ENCODE measurements at regions not wholly inside any gene's neighbourhood (a gene's known extent, or its start where the extent isn't known, plus 50 kb on each side); places are given as distances from the start of the nearest gene placed in this dataset.

DNA sequence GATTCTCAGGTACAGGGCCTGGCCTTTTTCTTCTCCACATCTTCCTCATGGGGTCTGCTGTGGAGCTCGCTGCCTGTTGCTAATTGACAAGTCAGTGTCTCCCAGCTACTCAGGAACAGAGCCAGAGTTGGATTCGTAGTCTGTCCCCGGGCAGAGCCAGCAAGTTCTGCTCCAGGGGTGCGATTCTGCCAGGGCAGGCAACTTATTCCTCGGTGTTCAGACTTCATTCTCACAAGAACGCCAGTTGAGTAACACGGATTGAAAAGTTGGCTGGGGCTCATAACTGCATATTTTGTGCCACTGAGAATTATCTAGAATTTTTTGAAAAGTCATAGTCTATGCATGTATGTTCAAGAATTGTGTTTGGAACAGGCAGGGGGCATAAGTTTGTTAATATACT, 336.7 kb upstream of the NPVF start:
- Histone ChIP-seq H4K20me1 (ENCODE audit: insufficient read depth, low read length) (no peaks in the 10 kb centered on the region), H3K4me2 (ENCODE audit: low read length) (no peak overlapping the region), H2AFZ (ENCODE audit: low read length) (no peak overlapping the region; the same call in 1 of the 2 replicates), H3K79me2 (ENCODE audit: insufficient read depth, low read depth, low read length) (no peaks in the 10 kb centered on the region), H3K27ac (ENCODE audit: low read depth, low read length, poor library complexity, severe bottlenecking) (no peak overlapping the region), H3K9me2 (ENCODE audit: insufficient read depth, low read length) (no peaks in the 10 kb centered on the region), H3K4me1 (ENCODE audit: insufficient read depth, low read length, poor library complexity, severe bottlenecking) (peaks cover 7% of the 10 kb centered on the region), H3K36me3 (ENCODE audit: insufficient read depth, low read length) (peaks cover 2% of the 10 kb centered on the region; the same call in 1 of the 2 replicates), H3K4me3 (ENCODE audit: low read depth, low read length, poor library complexity, severe bottlenecking) (no peak overlapping the region), H3K9me3 (ENCODE audit: low read length) (no peaks in the 10 kb centered on the region)
- intact Hi-C loops (cut with micrococcal nuclease; ENCODE audit: unreplicated experiment), result no loop called here
- ChIA-PET CTCF (ENCODE audit: unreplicated experiment) (no interaction called here), POLR2A (interaction anchor here (0.6 to 0.7 kb wide), 2 partner anchors 29 to 121 kb away, joined by 3 read pairs; no protein-coding TSS in a partner anchor)
- no peak for DNase-seq (ENCODE audit: low spot score)
- TF ChIP-seq, protein P1, sequence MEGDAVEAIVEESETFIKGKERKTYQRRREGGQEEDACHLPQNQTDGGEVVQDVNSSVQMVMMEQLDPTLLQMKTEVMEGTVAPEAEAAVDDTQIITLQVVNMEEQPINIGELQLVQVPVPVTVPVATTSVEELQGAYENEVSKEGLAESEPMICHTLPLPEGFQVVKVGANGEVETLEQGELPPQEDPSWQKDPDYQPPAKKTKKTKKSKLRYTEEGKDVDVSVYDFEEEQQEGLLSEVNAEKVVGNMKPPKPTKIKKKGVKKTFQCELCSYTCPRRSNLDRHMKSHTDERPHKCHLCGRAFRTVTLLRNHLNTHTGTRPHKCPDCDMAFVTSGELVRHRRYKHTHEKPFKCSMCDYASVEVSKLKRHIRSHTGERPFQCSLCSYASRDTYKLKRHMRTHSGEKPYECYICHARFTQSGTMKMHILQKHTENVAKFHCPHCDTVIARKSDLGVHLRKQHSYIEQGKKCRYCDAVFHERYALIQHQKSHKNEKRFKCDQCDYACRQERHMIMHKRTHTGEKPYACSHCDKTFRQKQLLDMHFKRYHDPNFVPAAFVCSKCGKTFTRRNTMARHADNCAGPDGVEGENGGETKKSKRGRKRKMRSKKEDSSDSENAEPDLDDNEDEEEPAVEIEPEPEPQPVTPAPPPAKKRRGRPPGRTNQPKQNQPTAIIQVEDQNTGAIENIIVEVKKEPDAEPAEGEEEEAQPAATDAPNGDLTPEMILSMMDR (conservative IDR thresholded peaks at IDR 0.05; ENCODE audit: low read length), result no peak
- no peak for TF ChIP-seq EZH2phosphoT487 (IDR thresholded peaks at IDR 0.05; ENCODE audit: borderline replicate concordance, low read depth, low read length)
- BruUV-seq (replicated peaks), result no TSS peak

DNA sequence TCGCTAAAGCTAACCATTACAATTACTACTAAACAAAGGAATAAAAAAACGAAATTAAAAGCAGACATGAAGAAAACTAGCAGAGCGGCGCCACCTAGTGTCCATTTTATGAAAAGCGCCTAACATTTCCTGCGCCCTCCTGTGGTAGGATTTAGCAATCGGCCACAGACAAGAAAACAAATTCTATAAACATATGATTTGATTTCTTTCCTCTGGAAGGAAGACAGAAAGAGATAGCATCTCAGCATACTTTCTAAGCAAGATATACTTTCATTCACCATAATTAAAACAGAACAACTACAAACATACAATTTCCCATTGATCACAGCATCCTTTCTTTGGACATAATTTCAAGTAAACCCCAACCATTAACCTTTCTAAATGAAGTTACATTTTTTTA, 337.7 kb upstream of the NPVF start:
- Histone ChIP-seq H3K9me2 (ENCODE audit: insufficient read depth, low read length) (no peaks in the 10 kb centered on the region), H3K4me1 (ENCODE audit: insufficient read depth, low read length, poor library complexity, severe bottlenecking) (peaks cover 7% of the 10 kb centered on the region), H3K27ac (ENCODE audit: low read depth, low read length, poor library complexity, severe bottlenecking) (no peak overlapping the region), H3K4me2 (ENCODE audit: low read length) (0 out of 2 replicates have a peak overlapping the region, but pooled peaks have one; percentile 15), H4K20me1 (ENCODE audit: insufficient read depth, low read length) (no peaks in the 10 kb centered on the region), H2AFZ (ENCODE audit: low read length) (peak overlapping the region; percentile 6; the same call in 1 of the 2 replicates), H3K36me3 (ENCODE audit: insufficient read depth, low read length) (peaks cover 2% of the 10 kb centered on the region; the same call in 1 of the 2 replicates), H3K9me3 (ENCODE audit: low read length) (no peaks in the 10 kb centered on the region), H3K79me2 (ENCODE audit: insufficient read depth, low read depth, low read length) (no peaks in the 10 kb centered on the region), H3K4me3 (ENCODE audit: low read depth, low read length, poor library complexity, severe bottlenecking) (no peak overlapping the region)
- intact Hi-C loops (cut with micrococcal nuclease; ENCODE audit: unreplicated experiment), result loop anchor here (1.0 to 2.0 kb wide), 3 partner anchors 177 to 307 kb away; no protein-coding TSS in a partner anchor
- POLR2A ChIA-PET, result interaction anchor here (0.6 to 1.2 kb wide), 4 partner anchors 9 to 282 kb away, joined by 3 read pairs; no protein-coding TSS in a partner anchor
- peak; percentile 69 for DNase-seq (ENCODE audit: low spot score)
- CTCF ChIA-PET (ENCODE audit: unreplicated experiment), result interaction anchor here (0.6 kb wide), 1 partner anchor 306 kb away, joined by 3 read pairs; no protein-coding TSS in a partner anchor
- no TSS peak for BruUV-seq (replicated peaks)
- TF ChIP-seq, protein P1 (conservative IDR thresholded peaks at IDR 0.05; ENCODE audit: low read length), result peak; percentile 100
- no peak for TF ChIP-seq EZH2phosphoT487 (IDR thresholded peaks at IDR 0.05; ENCODE audit: borderline replicate concordance, low read depth, low read length)

DNA sequence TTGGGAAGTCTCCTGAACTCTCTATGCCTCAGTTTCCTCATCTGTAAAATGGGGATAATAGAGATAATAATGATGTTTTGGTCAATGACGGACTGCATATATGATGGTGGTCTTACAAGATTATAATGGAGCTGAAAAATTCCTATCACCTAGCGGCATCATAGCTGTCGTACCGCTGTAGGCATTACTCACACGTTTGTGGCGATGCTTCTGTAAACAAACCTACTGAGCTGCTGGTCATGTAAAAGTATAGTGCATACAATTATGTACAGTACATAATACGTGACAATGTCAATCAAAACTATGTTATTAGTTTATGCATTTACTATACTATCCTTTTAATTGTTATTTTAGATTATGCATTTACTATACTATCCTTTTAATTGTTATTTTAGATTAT, 339.1 kb upstream of the NPVF start:
- Histone ChIP-seq H3K4me2 (ENCODE audit: low read length) (no peak overlapping the region), H3K79me2 (ENCODE audit: insufficient read depth, low read depth, low read length) (no peaks in the 10 kb centered on the region), H3K36me3 (ENCODE audit: insufficient read depth, low read length) (peaks cover 2% of the 10 kb centered on the region; the same call in 1 of the 2 replicates), H3K27ac (ENCODE audit: low read depth, low read length, poor library complexity, severe bottlenecking) (no peak overlapping the region), H3K4me3 (ENCODE audit: low read depth, low read length, poor library complexity, severe bottlenecking) (no peak overlapping the region), H3K9me3 (ENCODE audit: low read length) (no peaks in the 10 kb centered on the region), H3K9me2 (ENCODE audit: insufficient read depth, low read length) (no peaks in the 10 kb centered on the region), H2AFZ (ENCODE audit: low read length) (no peak overlapping the region), H4K20me1 (ENCODE audit: insufficient read depth, low read length) (no peaks in the 10 kb centered on the region), H3K4me1 (ENCODE audit: insufficient read depth, low read length, poor library complexity, severe bottlenecking) (peaks cover 7% of the 10 kb centered on the region)
- intact Hi-C loops (cut with micrococcal nuclease; ENCODE audit: unreplicated experiment), result loop anchor here (2.0 kb wide), 2 partner anchors 179 to 283 kb away; no protein-coding TSS in a partner anchor
- ChIA-PET POLR2A (no interaction called here), CTCF (ENCODE audit: unreplicated experiment) (no interaction called here)
- TF ChIP-seq, protein P1 (conservative IDR thresholded peaks at IDR 0.05; ENCODE audit: low read length), result no peak
- TF ChIP-seq EZH2phosphoT487 (IDR thresholded peaks at IDR 0.05; ENCODE audit: borderline replicate concordance, low read depth, low read length), result no peak
- no TSS peak for BruUV-seq (replicated peaks)
- DNase-seq (ENCODE audit: low spot score), result no peak

Measured in OCI-LY7 (cell line).